ENCODE measurements at regions not wholly inside any gene's neighbourhood (a gene's known extent, or its start where the extent isn't known, plus 50 kb on each side); places are given as distances from the start of the nearest gene placed in this dataset.

DNA sequence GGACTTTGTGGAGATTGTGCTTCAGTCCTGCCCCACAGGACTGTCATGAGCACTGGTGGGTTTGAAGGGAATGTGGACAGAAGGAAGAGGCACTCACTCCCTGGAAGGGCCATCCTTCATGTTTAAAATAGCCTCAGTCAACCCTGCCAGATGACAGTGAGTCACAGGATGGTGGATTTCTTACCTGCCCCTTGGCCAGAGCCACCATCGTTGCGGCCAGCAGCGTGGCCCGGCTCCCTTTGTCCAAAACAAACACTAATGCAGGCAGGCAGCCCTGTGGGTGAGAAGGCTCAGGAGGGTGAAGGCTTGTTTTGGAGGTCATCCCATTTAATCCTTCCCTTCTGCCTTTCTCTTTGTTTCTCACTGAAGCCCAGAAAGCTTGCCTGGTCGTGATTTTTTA is 422.7 kb downstream of the CD83 start (continued):
- TF ChIP-seq STAT1 (conservative IDR thresholded peaks at IDR 0.05) (no peak), BACH1 (IDR thresholded peaks at IDR 0.05; ENCODE audit: borderline replicate concordance) (no peak), RCOR1 (conservative IDR thresholded peaks at IDR 0.05; ENCODE audit: low read depth, low read length) (no peak), CREB1 (IDR thresholded peaks at IDR 0.05; ENCODE audit: low read depth) (no peak)

DNA sequence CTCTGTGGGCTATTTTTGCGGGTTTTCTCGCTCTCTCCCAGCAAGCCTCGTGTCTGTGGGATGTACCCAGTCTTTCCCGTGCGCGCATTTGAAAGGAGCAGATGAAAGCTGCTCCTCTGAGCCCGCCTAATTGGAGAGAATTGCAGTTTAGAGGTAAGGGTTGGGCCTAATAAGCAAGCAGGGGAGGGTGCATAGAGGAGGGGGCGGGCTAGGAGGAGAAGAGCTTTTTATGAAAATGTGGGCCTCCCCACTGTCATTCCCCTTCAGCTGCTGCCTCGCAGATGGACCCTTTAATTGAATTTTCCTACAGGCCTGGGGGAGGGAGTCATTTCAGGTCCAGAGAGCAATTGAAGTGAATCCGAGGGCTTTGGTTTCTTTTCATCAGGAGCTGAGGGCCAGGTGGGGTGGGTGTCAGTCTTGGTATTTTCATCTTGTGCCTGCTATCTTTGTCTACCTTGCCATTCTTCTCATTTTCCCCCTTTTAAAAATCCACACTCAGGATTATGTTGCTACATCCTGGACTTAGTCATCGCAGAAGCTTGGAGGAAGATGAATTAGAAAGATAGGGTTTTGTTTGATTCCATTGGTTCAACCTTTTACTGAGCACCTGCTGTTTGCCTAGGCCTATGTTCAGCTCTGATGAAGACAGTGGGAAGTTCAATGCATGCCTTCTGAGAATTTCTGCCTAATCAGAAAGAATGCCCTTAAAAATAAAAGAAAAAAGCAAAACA is 423.4 kb downstream of the CD83 start:
- POLR2A ChIA-PET, result interaction anchor here (0.6 to 1.2 kb wide), 2 partner anchors 24 to 481 kb away, joined by 3 to 6 read pairs; no protein-coding TSS in a partner anchor
- no peak overlapping the region for H3K4me3 ChIP-seq
- no peak overlapping the region for H2AFZ ChIP-seq (ENCODE audit: control insufficient read depth, low read depth, low read length)
- H3K4me1 ChIP-seq (ENCODE audit: control insufficient read depth, insufficient read depth, low read length), result no peaks in the 10 kb centered on the region
- no peak overlapping the region for H3K4me2 ChIP-seq (ENCODE audit: control insufficient read depth, insufficient read depth)
- SMC1A ChIA-PET (ENCODE audit: uncharacterized antibody, unreplicated experiment), result interaction anchor here (1.4 kb wide), 1 partner anchor 21 kb away, joined by 4 read pairs; no protein-coding TSS in a partner anchor
- no peak for ATAC-seq
- H3K9me3 ChIP-seq (replicated peaks; ENCODE audit: control insufficient read depth, insufficient read depth, low read length), result no peaks in the 10 kb centered on the region
- CTCF ChIA-PET, result no interaction called here
- no peak overlapping the region for H3K9ac ChIP-seq (ENCODE audit: control insufficient read depth, insufficient read depth, low read length)
- RAD21 ChIA-PET (ENCODE audit: unreplicated experiment), result no interaction called here
- no peaks in the 10 kb centered on the region for H3K27me3 ChIP-seq (replicated peaks in 1 of 2; ENCODE audit: control insufficient read depth in 2 of 2, insufficient read depth in 2 of 2, low read length in 1 of 2)
- intact Hi-C loops (cut with micrococcal nuclease; ENCODE audit: unreplicated experiment) (no loop called here), in situ Hi-C loops (cut with MboI) (no loop called here)
- no peaks in the 10 kb centered on the region for H3K79me2 ChIP-seq (ENCODE audit: control insufficient read depth, insufficient read depth, low read length)
- TF ChIP-seq, protein P1, sequence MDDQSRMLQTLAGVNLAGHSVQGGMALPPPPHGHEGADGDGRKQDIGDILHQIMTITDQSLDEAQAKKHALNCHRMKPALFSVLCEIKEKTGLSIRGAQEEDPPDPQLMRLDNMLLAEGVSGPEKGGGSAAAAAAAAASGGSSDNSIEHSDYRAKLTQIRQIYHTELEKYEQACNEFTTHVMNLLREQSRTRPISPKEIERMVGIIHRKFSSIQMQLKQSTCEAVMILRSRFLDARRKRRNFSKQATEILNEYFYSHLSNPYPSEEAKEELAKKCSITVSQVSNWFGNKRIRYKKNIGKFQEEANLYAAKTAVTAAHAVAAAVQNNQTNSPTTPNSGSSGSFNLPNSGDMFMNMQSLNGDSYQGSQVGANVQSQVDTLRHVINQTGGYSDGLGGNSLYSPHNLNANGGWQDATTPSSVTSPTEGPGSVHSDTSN (IDR thresholded peaks at IDR 0.05; ENCODE audit: insufficient replicate concordance, low read depth, low read length), result no peak
- TF ChIP-seq YBX1 (IDR thresholded peaks at IDR 0.05), result no peak
- no peak for TF ChIP-seq FOXK2 (IDR thresholded peaks at IDR 0.05)
- no TSS peak for BruUV-seq (replicated peaks)
- no peak overlapping the region for H3K27ac ChIP-seq (ENCODE audit: control insufficient read depth, insufficient read depth)
- FAIRE-seq, result no peak
- no peaks in the 10 kb centered on the region for H3K36me3 ChIP-seq (ENCODE audit: control insufficient read depth in 2 of 2, insufficient read depth in 2 of 2, low read length in 1 of 2)
- DNase-seq (ENCODE audit: low read depth, low spot score), result no peak
- H4K20me1 ChIP-seq (ENCODE audit: control insufficient read depth, insufficient read depth), result no peaks in the 10 kb centered on the region
- 41% methylated on average over 11 of the region's 11 CpGs for WGBS (ENCODE audit: insufficient coverage, insufficient replicate concordance, low lambda C conversion rate, missing lambda C conversion rate)

All from GM12878 (cell line).